HG02642 (cell line): ENCODE measurements at regions not wholly inside any gene's neighbourhood (a gene's known extent, or its start where the extent isn't known, plus 50 kb on each side); places are given as distances from the start of the nearest gene placed in this dataset.
"Not testable (repeated sequence)": the region's sequence is repeated elsewhere in the genome, so short reads cannot be mapped to it uniquely, and the experiment has no call there.

Experiments
- ATAC-seq: cut with Tn5 transposase; IDR thresholded peaks from one replicate; pipeline ENCODE4 v1.9.1; 2021; ENCODE audit warnings: mild to moderate bottlenecking; ENCODE audit not compliant: unreplicated experiment, poor library complexity

GRCh38 chr2:83369601-83370418 lies 1089.3 kb downstream of the SUCLG1 start:
- no peak for ATAC-seq

- ATAC-seq = no peak
Measured at GRCh38 chr2:83368916-83369315, 1090.2 kb downstream of the SUCLG1 start.

DNA sequence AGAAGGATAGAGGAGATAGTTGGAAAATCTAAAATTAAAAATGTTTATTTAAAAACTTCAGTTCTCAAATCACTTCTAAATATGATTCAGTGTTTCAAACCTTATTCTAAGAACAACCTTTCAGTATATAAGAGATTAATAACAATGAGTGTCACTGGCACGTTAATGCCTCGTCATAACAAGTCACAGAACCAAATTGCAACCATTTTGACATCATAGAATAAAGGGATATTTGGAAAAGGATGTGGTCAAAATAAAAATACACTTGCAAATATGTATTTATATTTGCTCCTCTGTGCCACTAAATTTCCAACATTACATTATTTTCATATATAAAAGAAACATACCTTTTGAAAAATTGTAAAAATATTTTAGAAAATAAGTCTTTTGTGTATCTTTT lies 1090.6 kb downstream of the SUCLG1 start:
- ATAC-seq = no peak

DNA sequence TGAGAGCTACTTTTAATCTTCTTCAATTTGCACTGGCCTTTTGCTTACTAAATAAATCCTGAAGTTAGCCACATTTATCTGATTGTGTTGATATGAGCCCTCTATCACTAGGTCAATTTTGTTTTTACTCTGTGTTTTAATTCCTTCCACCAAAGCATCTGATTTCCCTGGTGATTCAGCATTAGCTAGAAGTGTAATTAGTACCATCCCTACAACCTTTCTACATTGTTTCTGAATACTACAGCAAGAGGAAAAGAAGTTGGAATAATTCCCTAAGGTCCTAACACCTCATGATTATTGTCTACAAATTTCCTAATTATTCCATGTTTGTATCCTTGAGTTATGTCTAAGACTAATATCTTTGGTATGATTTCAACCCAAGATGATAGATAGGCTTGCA lies 1093.6 kb downstream of the SUCLG1 start:
- no peak for ATAC-seq

DNA sequence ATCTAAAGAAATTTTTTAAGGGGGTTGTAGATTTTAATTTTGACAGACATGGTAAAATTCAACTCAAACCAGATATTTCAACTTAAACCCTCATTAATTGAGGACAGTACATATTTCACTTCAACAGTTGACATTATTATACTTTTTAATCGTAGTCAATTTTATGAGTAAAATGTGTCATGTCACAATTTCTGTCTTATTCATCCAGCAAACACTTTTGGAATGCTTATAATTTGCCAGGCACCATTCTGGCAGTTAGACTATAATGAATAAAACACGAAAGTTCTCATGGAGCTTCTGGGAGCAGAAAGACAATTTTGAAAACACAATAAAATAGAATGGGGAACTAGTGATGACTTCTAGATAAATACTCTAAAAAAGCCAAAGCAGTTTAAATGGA lies 1094.8 kb downstream of the SUCLG1 start:
- ATAC-seq = no peak

GRCh38 chr2:83363138-83363537 lies 1095.9 kb downstream of the SUCLG1 start:
- not testable (repeated sequence) for ATAC-seq

GRCh38 chr2:83359336-83359735 lies 1099.7 kb downstream of the SUCLG1 start:
- no peak for ATAC-seq

- no peak for ATAC-seq
Measured at GRCh38 chr2:83342860-83343329, 1116.2 kb downstream of the SUCLG1 start.

- no peak for ATAC-seq
Measured at GRCh38 chr2:83340424-83340823, 1118.7 kb downstream of the SUCLG1 start.

DNA sequence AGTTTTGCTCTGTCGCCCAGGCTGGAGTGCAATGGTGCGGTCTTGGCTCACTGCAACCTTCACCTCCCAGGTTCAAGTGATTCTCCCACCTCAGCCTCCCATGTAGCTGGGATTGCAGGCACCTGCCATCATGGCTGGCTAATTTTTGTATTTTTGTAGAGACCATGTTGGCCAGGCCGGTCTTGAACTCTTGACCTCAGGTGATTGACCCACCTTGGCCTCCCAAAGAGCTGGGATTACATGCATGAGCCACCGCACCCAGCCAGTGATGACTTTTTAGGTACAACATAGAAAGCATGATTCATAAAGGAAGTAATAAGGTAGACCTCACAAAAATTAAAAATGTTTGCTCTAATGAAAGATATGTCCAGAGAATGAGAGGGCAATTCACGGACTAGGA lies 1119.1 kb downstream of the SUCLG1 start:
- not testable (repeated sequence) for ATAC-seq

- no peak for ATAC-seq
Measured at GRCh38 chr2:83331810-83332209, 1127.3 kb downstream of the SUCLG1 start.

GRCh38 chr2:83323038-83323437 lies 1136.0 kb downstream of the SUCLG1 start:
- no peak for ATAC-seq

- no peak for ATAC-seq
Measured at GRCh38 chr2:83320053-83320452, 1139.0 kb downstream of the SUCLG1 start.

DNA sequence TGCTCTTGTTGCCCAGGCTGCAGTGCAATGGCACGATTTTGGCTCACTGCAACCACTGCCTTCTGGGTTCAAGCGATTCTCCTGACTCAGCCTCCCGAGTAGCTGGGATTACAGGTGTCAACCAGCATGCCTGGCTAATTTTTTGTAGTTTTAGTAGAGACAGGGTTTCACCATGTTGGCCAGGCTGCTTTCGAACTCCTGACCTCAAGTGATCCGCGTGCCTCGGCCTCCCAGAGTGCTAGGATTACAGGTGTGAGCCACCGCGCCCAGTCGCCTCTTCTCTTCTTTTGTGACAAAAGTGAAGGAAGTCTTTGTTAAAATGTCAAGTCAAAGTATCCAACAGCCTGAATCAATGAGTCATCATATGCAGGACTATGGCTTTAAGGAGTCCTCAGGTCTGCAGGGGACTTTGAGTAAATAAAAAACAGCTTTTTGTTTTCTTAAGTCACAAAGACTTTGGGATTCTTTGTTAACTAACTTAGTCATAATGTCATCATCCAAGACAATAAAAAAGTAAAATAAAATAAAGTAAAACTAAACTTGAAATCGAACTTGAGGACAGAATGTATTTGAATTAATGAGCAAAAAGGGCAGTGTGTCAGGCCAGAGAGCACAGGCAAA lies 1153.2 kb downstream of the SUCLG1 start:
- no peak for ATAC-seq

DNA sequence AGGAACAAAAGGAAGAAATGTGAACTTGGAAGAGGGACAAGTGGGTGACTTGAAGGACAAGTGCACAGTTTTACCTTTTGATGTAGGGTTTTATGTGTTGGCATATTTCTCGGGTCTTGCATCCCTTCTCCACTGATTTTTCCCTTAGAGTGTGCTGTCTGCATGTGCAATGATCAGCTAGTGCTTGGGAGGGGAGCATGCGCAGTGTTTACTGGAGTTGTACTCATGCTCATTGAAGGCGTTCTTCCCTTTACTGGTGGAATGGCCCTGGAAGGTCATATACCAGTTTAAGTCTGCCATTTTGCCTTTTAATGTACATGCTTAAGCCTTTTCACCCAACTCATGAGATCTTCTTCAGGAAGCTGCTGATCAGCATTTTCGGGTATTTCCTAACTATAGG lies 1168.0 kb downstream of the SUCLG1 start:
- no peak for ATAC-seq

DNA sequence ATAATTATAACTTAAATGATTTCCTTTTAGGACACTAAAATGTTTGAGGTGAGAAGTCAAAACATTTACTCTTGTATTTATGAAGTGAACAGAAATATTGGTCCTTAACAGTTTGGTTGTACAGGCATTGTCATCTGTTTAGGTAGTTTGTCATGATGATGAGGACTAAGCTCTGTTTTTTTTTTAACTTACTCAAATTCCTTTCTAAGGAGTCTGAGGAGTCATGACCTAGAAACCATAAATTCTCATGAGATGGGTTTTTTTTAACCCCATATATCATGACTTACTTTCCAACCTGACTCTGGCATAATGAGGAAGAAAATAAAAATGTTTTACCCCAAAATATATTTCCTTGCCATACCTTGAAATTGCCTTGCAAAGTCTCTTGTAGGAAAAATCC lies 1176.2 kb downstream of the SUCLG1 start:
- no peak for ATAC-seq

- ATAC-seq = no peak
Measured at GRCh38 chr2:83282043-83282795, 1176.9 kb downstream of the SUCLG1 start.

- ATAC-seq = no peak
Measured at GRCh38 chr2:83280391-83280790, 1178.7 kb downstream of the SUCLG1 start.

DNA sequence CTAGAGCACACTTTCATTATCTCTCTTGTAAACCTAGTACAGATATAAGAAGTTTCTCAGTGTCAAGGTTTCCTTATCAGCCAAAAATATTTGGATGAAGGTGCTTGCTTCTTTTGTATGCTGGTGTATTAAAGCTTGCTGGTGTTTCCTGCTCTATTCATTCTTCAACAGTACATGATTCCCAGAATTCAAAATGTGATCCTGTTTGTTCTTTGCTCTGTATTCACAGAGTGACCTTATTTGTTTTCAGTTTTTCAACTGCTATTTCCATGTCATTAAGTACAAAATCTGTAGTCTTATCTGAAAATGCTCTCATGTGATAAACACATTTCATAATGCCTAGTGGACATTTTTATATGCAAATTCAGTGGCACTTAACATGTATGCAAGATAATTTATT lies 1185.8 kb downstream of the SUCLG1 start:
- no peak for ATAC-seq

GRCh38 chr2:83261591-83262136 lies 1197.4 kb downstream of the SUCLG1 start:
- no peak for ATAC-seq

- ATAC-seq = no peak
Measured at GRCh38 chr2:83253848-83254247, 1205.2 kb downstream of the SUCLG1 start.
